NCI-H69 (cell line): ENCODE measurements at regions not wholly inside any gene's neighbourhood (a gene's known extent, or its start where the extent isn't known, plus 50 kb on each side); places are given as distances from the start of the nearest gene placed in this dataset.
A peak's percentile ranks its signal among the peaks of the same experiment; 100 is the strongest.
"Not testable (repeated sequence)": the region's sequence is repeated elsewhere in the genome, so short reads cannot be mapped to it uniquely, and the experiment has no call there.

Experiments used
- DNase-seq: peaks from one replicate; lab custom pipeline; 2025; lab: John Stamatoyannopoulos, UW

GRCh38 chr2:55811048-55811447 lies 112.5 kb downstream of the EFEMP1 start:
- DNase-seq, result no peak

- DNase-seq, result no peak
Measured at GRCh38 chr2:55810622-55811020, 113.0 kb downstream of the EFEMP1 start.

GRCh38 chr2:55809875-55810621 lies 113.5 kb downstream of the EFEMP1 start:
- no peak for DNase-seq

- no peak for DNase-seq
Measured at GRCh38 chr2:55807900-55808299, 114.3 kb upstream of the PNPT1 start.

GRCh38 chr2:55805686-55806085 lies 112.0 kb upstream of the PNPT1 start:
- DNase-seq, result no peak

GRCh38 chr2:55804535-55804934 lies 110.9 kb upstream of the PNPT1 start:
- no peak for DNase-seq

- no peak for DNase-seq
Measured at GRCh38 chr2:55802067-55802466, 108.4 kb upstream of the PNPT1 start.

- no peak for DNase-seq
Measured at GRCh38 chr2:55801436-55801835, 107.8 kb upstream of the PNPT1 start.

GRCh38 chr2:55799624-55800023 lies 106.0 kb upstream of the PNPT1 start:
- not testable (repeated sequence) for DNase-seq

- no peak for DNase-seq
Measured at GRCh38 chr2:55796121-55796520, 102.5 kb upstream of the PNPT1 start.

GRCh38 chr2:55793602-55794001 lies 100.0 kb upstream of the PNPT1 start:
- peak; percentile 11 for DNase-seq

GRCh38 chr2:55786280-55786679 lies 92.6 kb upstream of the PNPT1 start:
- no peak for DNase-seq

- not testable (repeated sequence) for DNase-seq
Measured at GRCh38 chr2:55783751-55784150, 90.1 kb upstream of the PNPT1 start.

GRCh38 chr2:55782528-55783173 lies 89.0 kb upstream of the PNPT1 start:
- no peak for DNase-seq

GRCh38 chr2:55781542-55781941 lies 87.9 kb upstream of the PNPT1 start:
- DNase-seq, result peak; percentile 2

- DNase-seq, result no peak
Measured at GRCh38 chr2:55780697-55781096, 87.1 kb upstream of the PNPT1 start.

- no peak for DNase-seq
Measured at GRCh38 chr2:55779459-55780421, 86.1 kb upstream of the PNPT1 start.

GRCh38 chr2:55776966-55777365 lies 83.3 kb upstream of the PNPT1 start:
- no peak for DNase-seq

- DNase-seq, result no peak
Measured at GRCh38 chr2:55776479-55776878, 82.8 kb upstream of the PNPT1 start.

GRCh38 chr2:55775828-55776227 lies 82.2 kb upstream of the PNPT1 start:
- DNase-seq, result no peak

GRCh38 chr2:55773651-55774050 lies 80.0 kb upstream of the PNPT1 start:
- not testable (repeated sequence) for DNase-seq
